Lower lobe of right lung (tissue), 2 donors: ENCODE measurements at regions not wholly inside any gene's neighbourhood (a gene's known extent, or its start where the extent isn't known, plus 50 kb on each side); places are given as distances from the start of the nearest gene placed in this dataset.

Experiments
- ATAC-seq, 2 donors: fragments of 200-7000 bp; cut with Tn5 transposase; one replicate each; pipeline ENCODE4 v1.9.1; 2020 to 2022; ENCODE audit warnings: mild to moderate bottlenecking in 2 of 2, moderate library complexity in 2 of 2
- DNase-seq: peaks from one replicate; pipeline ENCODE4 v3.0.0-alpha.2; 2020
- H3K27ac ChIP-seq: fragments of 200-600 bp; one replicate; pipeline ENCODE4 v1.8.0; 2022
- H3K27me3 ChIP-seq: fragments of 200-600 bp; one replicate; pipeline ENCODE4 v1.8.0; 2022; ENCODE audit warnings: low read depth
- H3K36me3 ChIP-seq: fragments of 200-600 bp; one replicate; pipeline ENCODE4 v1.8.0; 2022; ENCODE audit warnings: mild to moderate bottlenecking
- H3K4me1 ChIP-seq: fragments of 200-600 bp; one replicate; pipeline ENCODE4 v1.8.0; 2022
- H3K4me3 ChIP-seq: fragments of 200-600 bp; one replicate; pipeline ENCODE4 v1.8.0; 2022; ENCODE audit warnings: mild to moderate bottlenecking
- H3K9me3 ChIP-seq: fragments of 200-600 bp; one replicate; pipeline ENCODE4 v1.8.0; 2022
- CTCF ChIP-seq: fragments of 200-600 bp; IDR thresholded peaks from one replicate; pipeline ENCODE4 v1.8.0; 2022; ENCODE audit warnings: antibody characterized with exemption, mild to moderate bottlenecking
- intact Hi-C: fragments of 100-400 bp; cut with DNase I; formaldehyde crosslinking; loops from one replicate; pipeline ENCODE4 v1.11.0; 2022
- donor health status: DM: no; HTN: yes; CAD: no; lungs with severe emphysema.

GRCh38 chr5:45060724-45061123 is 252.0 kb downstream of the MRPS30 start:
- H3K9me3 ChIP-seq, result no peaks in the 10 kb centered on the region
- no peaks in the 10 kb centered on the region for H3K4me1 ChIP-seq
- no peak for TF ChIP-seq CTCF
- H3K4me3 ChIP-seq, result no peak overlapping the region
- H3K27me3 ChIP-seq, result no peaks in the 10 kb centered on the region
- no peak for DNase-seq
- H3K27ac ChIP-seq, result no peak overlapping the region
- no peaks in the 10 kb centered on the region for H3K36me3 ChIP-seq
- intact Hi-C loops, result no loop called here
- ATAC-seq, result no peak

- DNase-seq, result no peak
- no peaks in the 10 kb centered on the region for H3K27me3 ChIP-seq
- no peaks in the 10 kb centered on the region for H3K4me1 ChIP-seq
- no peak for ATAC-seq
- intact Hi-C loops, result no loop called here
- H3K9me3 ChIP-seq, result no peaks in the 10 kb centered on the region
- no peak overlapping the region for H3K4me3 ChIP-seq
- H3K36me3 ChIP-seq, result no peaks in the 10 kb centered on the region
- H3K27ac ChIP-seq, result no peak overlapping the region
- no peak for TF ChIP-seq CTCF
Observed at GRCh38 chr5:45062044-45062443, 253.3 kb downstream of the MRPS30 start.

GRCh38 chr5:45081082-45081481 is 272.3 kb downstream of the MRPS30 start:
- Histone ChIP-seq H3K27me3 (no peaks in the 10 kb centered on the region), H3K27ac (no peak overlapping the region), H3K36me3 (no peaks in the 10 kb centered on the region), H3K4me1 (no peaks in the 10 kb centered on the region), H3K9me3 (no peaks in the 10 kb centered on the region), H3K4me3 (no peak overlapping the region)
- no peak for ATAC-seq
- DNase-seq, result no peak
- intact Hi-C loops, result no loop called here
- no peak for TF ChIP-seq CTCF

- TF ChIP-seq CTCF, result no peak
- Histone ChIP-seq H3K4me1 (no peaks in the 10 kb centered on the region), H3K4me3 (no peak overlapping the region), H3K27me3 (no peaks in the 10 kb centered on the region), H3K36me3 (no peaks in the 10 kb centered on the region), H3K27ac (no peak overlapping the region), H3K9me3 (no peaks in the 10 kb centered on the region)
- ATAC-seq (no peak), DNase-seq (no peak)
- intact Hi-C loops, result no loop called here
Observed at GRCh38 chr5:45089870-45090269, 281.1 kb downstream of the MRPS30 start.

- Histone ChIP-seq H3K4me1 (no peaks in the 10 kb centered on the region), H3K4me3 (no peak overlapping the region), H3K27me3 (no peaks in the 10 kb centered on the region), H3K36me3 (no peaks in the 10 kb centered on the region), H3K9me3 (no peaks in the 10 kb centered on the region), H3K27ac (no peak overlapping the region)
- ATAC-seq (no peak), DNase-seq (no peak)
- intact Hi-C loops, result no loop called here
- no peak for TF ChIP-seq CTCF
Observed at GRCh38 chr5:45093377-45093776, 284.6 kb downstream of the MRPS30 start.

GRCh38 chr5:45094876-45095440 is 286.2 kb downstream of the MRPS30 start:
- no peak for DNase-seq
- Histone ChIP-seq H3K27ac (no peak overlapping the region), H3K4me3 (no peak overlapping the region), H3K27me3 (no peaks in the 10 kb centered on the region), H3K9me3 (no peaks in the 10 kb centered on the region), H3K4me1 (no peaks in the 10 kb centered on the region), H3K36me3 (no peaks in the 10 kb centered on the region)
- TF ChIP-seq CTCF, result no peak
- intact Hi-C loops, result no loop called here
- ATAC-seq, result no peak
